Activated CD4-positive, alpha-beta T cell treated with anti-CD3 and anti-CD28 coated beads, Interleukin-2, amount 50 U/mL, for 24 hours (primary cell): ENCODE measurements at regions not wholly inside any gene's neighbourhood (a gene's known extent, or its start where the extent isn't known, plus 50 kb on each side); places are given as distances from the start of the nearest gene placed in this dataset.
A peak's percentile ranks its signal among the peaks of the same experiment; 100 is the strongest.

ENCODE experiments used
- DNase-seq, 2 donors: peaks; one replicate each; pipeline ENCODE4 v3.0.0-alpha.2; 2020; ENCODE audit warnings: low read depth in 1 of 2, low spot score in 1 of 2

DNA sequence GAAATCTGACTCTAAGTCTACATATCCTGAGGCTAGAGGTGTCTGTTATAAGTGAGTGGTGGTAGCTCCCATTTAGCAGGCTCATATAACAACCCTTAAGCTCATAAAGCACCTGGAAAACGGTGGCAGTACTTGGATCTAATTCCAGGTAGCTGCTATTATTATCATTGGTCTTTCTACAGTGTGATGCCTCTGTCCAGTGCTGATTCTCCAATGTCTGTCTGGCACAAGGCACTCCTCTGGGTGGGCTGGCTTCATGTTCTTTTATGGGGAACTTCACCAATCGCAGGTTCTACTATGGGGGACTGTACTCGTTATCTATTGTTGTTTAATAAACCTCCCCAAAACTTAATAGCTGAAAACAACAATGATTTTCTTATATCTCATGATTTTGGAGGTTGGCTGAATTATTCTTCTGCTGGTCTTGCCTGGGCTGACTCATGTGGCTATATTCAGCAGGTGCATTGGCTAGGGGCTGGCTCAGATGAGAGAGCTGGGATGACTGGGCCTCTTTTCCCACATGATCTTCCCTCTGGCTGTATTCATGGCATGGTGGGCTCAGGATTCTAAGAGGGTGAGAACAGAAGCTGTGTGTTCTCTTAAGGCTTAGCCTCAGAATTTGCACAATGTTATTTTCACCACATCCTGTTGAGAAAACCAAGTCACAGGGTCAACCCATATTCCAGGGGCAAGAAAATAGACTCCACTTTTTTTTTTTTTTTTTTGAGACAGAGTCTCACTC is 93.0 kb upstream of the PCGF5 start:
- DNase-seq: no peak

DNA sequence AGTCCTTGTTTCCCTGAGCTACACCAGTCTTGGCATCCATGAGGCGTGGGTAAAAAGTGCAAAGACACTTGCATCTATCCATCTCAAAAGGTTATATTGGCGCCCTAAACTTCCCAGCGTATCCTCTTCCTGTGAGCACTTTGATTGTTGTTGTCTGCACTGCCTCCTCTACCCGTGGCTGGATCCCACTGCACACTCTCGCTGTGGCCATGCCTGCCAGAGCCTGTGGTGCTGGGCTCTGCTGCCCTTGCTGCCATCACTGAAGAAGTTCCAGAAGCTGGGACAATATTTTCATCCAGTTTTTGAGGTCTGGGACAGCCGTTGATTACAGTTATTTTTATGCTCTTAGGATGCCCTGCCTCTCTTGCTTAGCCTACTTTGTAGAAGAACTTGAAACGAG is 85.3 kb upstream of the PCGF5 start:
- no peak for DNase-seq

GRCh38 chr10:91137011-91137643 is 83.3 kb upstream of the PCGF5 start:
- no peak for DNase-seq

GRCh38 chr10:91137822-91138221 is 82.6 kb upstream of the PCGF5 start:
- DNase-seq: no peak

GRCh38 chr10:91140995-91141549 is 79.4 kb upstream of the PCGF5 start:
- no peak for DNase-seq

- no peak for DNase-seq
Observed at GRCh38 chr10:91144961-91145360, 75.5 kb upstream of the PCGF5 start.

GRCh38 chr10:91146146-91146545 is 74.3 kb upstream of the PCGF5 start:
- no peak for DNase-seq

DNA sequence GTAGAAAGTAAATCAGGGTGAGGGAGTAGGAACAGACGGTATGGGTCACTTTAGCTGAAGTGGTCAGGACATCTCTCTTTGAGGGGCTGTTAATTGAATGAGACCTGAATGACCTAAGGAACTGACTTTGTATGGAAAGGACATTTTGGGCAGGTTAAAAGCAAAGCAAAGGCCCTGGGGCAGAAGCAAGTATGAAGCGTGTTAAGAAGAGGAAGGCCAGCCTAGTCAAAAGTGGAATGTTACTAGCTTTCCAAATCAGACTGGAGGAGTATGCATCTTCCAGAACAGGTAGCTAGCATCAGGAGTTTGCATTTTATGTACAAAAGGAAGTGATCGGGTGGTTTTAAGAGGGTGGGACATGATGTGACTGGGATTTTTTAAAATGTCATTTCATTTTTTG is 70.9 kb upstream of the PCGF5 start:
- no peak for DNase-seq

GRCh38 chr10:91150631-91151030 is 69.8 kb upstream of the PCGF5 start:
- no peak for DNase-seq

DNA sequence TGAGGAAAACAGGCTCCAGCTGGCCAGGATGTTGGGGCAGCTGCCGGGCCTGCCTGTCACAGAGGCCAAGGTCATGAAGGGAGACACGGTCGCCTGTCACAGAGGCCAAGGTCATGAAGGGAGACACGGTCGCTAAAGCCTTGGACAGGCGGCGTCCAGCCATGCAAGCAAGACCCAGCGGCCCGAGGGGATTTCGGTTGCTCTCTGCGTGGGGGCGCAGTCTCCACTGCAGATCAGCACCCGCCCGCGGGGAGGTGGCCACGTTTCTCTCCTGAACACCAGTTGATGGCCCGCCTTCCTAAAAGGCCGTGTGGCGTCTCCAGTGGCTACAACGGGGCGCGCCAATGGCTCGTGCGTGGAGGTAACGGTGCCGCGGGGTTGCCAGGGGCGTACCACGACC is 67.0 kb upstream of the PCGF5 start:
- no peak for DNase-seq

DNA sequence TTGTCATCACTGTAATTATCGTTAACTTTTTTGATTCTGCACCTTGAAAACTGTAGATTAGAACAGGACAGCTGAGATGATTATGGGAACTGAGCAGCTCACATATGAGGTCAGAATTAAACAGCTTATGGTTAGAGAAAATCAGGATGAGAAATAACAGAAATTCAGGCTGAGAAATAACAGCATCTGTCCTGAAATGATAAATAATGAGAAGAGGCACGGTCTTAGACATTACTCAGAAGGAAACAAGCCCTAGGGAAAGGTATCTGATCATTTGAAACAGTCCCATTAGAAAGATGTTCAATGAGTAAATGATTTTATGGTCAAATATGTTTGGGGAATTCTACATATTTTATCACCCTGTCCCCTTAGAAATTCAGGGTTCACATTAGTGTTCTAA is 65.6 kb upstream of the PCGF5 start:
- no peak for DNase-seq

GRCh38 chr10:91156196-91156595 is 64.3 kb upstream of the PCGF5 start:
- no peak for DNase-seq

GRCh38 chr10:91159254-91159783 is 61.1 kb upstream of the PCGF5 start:
- no peak for DNase-seq

DNA sequence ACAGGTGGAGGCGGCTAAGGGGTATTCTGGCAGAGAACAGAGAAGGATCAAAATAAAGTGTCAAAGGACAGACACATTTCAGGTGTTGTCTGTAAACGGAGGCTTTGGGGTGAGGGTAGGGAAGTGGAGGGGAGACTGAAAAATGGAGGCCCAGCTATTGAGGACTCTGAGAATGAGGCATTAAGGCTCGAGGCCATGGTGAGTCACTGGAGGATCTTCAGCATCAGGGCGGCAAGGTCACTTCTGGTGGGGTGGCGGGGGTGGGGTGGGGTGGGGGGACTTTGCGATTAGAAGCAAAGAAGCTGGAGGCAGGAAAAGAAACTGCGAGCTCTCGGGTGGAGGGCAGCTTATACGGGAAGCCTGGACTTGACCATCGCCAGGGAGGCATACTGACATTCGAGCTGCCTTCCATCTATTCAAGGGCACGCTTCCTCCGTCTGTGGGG is 58.4 kb upstream of the PCGF5 start:
- DNase-seq: no peak

- DNase-seq: peak; percentile 39
Observed at GRCh38 chr10:91162495-91163268, 57.8 kb upstream of the PCGF5 start.

DNA sequence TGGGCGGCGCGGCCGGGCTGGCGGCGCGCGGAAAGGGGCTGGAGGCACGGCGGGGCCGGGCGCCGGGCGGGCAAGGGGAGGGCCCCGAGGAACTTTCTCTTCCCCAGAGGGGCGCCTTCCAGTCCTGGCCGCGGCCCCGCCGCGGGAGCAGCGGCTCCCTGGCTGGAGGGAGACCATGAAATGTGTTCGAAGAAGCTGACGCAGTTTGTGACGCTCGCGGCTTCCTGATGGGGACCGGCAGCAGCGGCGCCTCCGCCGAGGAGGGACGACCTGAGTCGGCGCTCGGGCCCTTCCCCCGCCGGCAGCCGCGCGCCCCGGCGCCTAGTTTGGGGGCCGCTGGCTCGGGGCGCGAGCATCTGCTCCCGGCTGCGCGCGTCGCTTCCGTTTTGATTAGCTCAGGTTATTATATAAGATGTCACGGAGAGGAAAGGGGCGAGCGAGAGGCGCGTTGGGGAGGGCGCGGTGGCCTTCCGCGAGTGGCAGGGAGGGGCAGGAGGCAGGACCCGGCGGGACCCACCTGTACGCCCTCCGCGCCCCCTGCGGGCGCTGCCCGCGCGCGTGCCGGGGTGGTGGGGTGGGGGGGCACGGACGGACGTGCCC is 57.1 kb upstream of the PCGF5 start:
- DNase-seq: peak; percentile 46 to 59

GRCh38 chr10:91163869-91164474 is 56.5 kb upstream of the PCGF5 start:
- DNase-seq: peak; percentile 45 to 56

- DNase-seq: no peak
Observed at GRCh38 chr10:91164520-91165065, 55.9 kb upstream of the PCGF5 start.

DNA sequence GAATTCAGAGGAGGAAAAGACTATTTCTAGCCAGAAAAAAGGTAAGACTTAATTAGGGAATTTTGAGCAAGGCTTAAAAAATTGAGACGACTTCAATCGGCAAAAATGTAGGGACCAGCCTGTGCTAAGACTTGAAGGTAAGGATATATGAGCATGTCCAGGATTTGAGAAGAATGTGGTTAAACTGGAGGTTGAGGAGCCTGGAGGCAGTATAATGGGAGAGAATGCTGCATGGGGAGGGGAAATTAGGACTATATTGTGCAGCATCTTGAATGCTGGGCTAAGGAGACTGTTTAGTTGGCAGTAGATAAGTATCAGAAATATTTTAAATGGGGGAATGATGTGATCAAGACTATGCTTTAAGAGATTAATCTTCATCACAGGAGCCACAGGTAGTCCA is 53.1 kb upstream of the PCGF5 start:
- no peak for DNase-seq

GRCh38 chr10:91170418-91170817 is 50.0 kb upstream of the PCGF5 start:
- DNase-seq: no peak
